ENCODE measurements at regions not wholly inside any gene's neighbourhood (a gene's known extent, or its start where the extent isn't known, plus 50 kb on each side); places are given as distances from the start of the nearest gene placed in this dataset.

DNA sequence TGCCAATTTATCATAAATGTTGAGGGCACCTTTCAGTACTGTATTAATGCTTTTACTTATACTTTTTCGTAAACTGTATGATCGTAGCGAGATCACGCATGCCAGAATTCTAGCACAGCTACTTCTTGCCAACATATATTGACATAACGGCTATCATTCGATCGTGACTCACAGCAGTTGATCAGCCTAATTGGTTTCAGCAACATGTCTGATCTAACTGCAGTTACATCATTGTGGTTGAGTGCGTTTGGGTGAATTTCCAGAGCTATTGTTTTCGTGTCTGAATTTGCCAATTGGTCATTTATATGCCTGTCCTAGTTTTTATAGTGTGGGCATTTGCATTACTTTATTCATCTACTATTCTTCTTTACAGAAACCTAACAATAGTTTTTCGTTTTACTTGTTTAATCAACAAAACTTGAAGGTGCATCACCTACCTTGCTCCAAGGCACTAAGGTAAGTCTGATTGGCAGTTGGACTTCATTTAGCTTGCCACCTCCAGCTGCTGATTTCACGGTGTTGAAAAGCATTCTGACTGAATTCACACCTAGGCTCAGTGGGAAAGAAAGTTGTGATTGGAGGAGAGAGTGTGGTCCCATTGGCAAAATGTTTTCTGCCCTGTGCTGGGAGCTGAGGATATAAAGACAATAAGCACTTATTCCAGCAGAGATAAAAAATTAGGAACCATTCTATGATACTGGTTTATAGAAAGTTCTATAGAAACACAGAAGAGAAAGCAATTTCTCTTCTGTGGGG, 120.9 kb upstream of the RGMA start:
- Mint-ChIP-seq H3K4me3 (no peak overlapping the region), H3K27me3 (ENCODE audit: low read depth, poor library complexity) (peaks cover 8% of the 10 kb centered on the region), H3K9me3 (peaks cover 10% of the 10 kb centered on the region), H3K27ac (no peak overlapping the region), H3K36me3 (ENCODE audit: low read depth) (peaks cover 5% of the 10 kb centered on the region), H3K4me1 (peaks cover 9% of the 10 kb centered on the region)
- TF ChIP-seq, protein P1, sequence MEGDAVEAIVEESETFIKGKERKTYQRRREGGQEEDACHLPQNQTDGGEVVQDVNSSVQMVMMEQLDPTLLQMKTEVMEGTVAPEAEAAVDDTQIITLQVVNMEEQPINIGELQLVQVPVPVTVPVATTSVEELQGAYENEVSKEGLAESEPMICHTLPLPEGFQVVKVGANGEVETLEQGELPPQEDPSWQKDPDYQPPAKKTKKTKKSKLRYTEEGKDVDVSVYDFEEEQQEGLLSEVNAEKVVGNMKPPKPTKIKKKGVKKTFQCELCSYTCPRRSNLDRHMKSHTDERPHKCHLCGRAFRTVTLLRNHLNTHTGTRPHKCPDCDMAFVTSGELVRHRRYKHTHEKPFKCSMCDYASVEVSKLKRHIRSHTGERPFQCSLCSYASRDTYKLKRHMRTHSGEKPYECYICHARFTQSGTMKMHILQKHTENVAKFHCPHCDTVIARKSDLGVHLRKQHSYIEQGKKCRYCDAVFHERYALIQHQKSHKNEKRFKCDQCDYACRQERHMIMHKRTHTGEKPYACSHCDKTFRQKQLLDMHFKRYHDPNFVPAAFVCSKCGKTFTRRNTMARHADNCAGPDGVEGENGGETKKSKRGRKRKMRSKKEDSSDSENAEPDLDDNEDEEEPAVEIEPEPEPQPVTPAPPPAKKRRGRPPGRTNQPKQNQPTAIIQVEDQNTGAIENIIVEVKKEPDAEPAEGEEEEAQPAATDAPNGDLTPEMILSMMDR (IDR thresholded peaks at IDR 0.05) = no peak
- no peak for DNase-seq

- Mint-ChIP-seq H3K27ac (no peak overlapping the region), H3K36me3 (ENCODE audit: low read depth) (peaks cover 5% of the 10 kb centered on the region), H3K4me1 (peaks cover 20% of the 10 kb centered on the region), H3K4me3 (no peak overlapping the region), H3K27me3 (ENCODE audit: low read depth, poor library complexity) (peaks cover 6% of the 10 kb centered on the region), H3K9me3 (peaks cover 13% of the 10 kb centered on the region)
- DNase-seq = no peak
- TF ChIP-seq, protein P1 (IDR thresholded peaks at IDR 0.05) = no peak
Measured at GRCh38 chr15:93206893-93207292, 117.9 kb upstream of the RGMA start.

- peaks cover 6% of the 10 kb centered on the region for H3K27me3 Mint-ChIP-seq (ENCODE audit: low read depth, poor library complexity)
- no peak overlapping the region for H3K4me3 Mint-ChIP-seq
- peaks cover 13% of the 10 kb centered on the region for H3K9me3 Mint-ChIP-seq
- no peak overlapping the region for H3K27ac Mint-ChIP-seq
- H3K36me3 Mint-ChIP-seq (ENCODE audit: low read depth) = peaks cover 5% of the 10 kb centered on the region
- DNase-seq = no peak
- H3K4me1 Mint-ChIP-seq = peaks cover 20% of the 10 kb centered on the region
- TF ChIP-seq, protein P1 (IDR thresholded peaks at IDR 0.05) = no peak
Measured at GRCh38 chr15:93205413-93205812, 116.4 kb upstream of the RGMA start.

GRCh38 chr15:93203036-93203435, 114.0 kb upstream of the RGMA start:
- Mint-ChIP-seq H3K27ac (peak overlapping the region; percentile 47), H3K4me1 (peaks cover 20% of the 10 kb centered on the region), H3K9me3 (peaks cover 21% of the 10 kb centered on the region), H3K4me3 (no peak overlapping the region), H3K36me3 (ENCODE audit: low read depth) (peaks cover 12% of the 10 kb centered on the region), H3K27me3 (ENCODE audit: low read depth, poor library complexity) (peaks cover 15% of the 10 kb centered on the region)
- TF ChIP-seq, protein P1 (IDR thresholded peaks at IDR 0.05) = no peak
- no peak for DNase-seq

- H3K4me3 Mint-ChIP-seq = no peak overlapping the region
- DNase-seq = no peak
- peaks cover 18% of the 10 kb centered on the region for H3K36me3 Mint-ChIP-seq (ENCODE audit: low read depth)
- H3K27ac Mint-ChIP-seq = no peak overlapping the region
- TF ChIP-seq, protein P1 (IDR thresholded peaks at IDR 0.05) = no peak
- peaks cover 28% of the 10 kb centered on the region for H3K9me3 Mint-ChIP-seq
- H3K4me1 Mint-ChIP-seq = peaks cover 20% of the 10 kb centered on the region
- H3K27me3 Mint-ChIP-seq (ENCODE audit: low read depth, poor library complexity) = peaks cover 15% of the 10 kb centered on the region
Measured at GRCh38 chr15:93202405-93202804, 113.4 kb upstream of the RGMA start.

DNA sequence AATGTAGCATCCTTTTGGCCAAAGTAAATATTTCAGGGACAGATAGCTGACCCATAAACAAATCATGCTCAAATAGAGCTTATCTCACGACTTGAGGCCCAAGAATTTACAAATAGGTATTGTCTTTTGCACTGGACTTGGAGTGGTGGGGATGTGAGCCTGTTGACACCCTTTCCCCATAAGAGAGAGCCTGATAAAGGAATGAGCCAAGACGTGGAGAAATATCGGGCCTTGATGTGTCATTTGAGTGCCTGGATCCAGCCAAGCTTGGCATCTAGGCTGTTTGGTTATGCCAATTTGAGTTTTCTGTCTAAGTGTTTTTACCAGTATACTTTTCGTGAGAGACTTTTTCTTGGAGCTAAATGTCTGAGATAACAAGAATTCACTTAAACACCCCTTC, 112.9 kb upstream of the RGMA start:
- Mint-ChIP-seq H3K4me1 (peaks cover 20% of the 10 kb centered on the region), H3K4me3 (no peak overlapping the region), H3K36me3 (ENCODE audit: low read depth) (peaks cover 20% of the 10 kb centered on the region), H3K27me3 (ENCODE audit: low read depth, poor library complexity) (peaks cover 15% of the 10 kb centered on the region), H3K27ac (peak overlapping the region; percentile 55), H3K9me3 (peaks cover 30% of the 10 kb centered on the region)
- no peak for DNase-seq
- TF ChIP-seq, protein P1 (IDR thresholded peaks at IDR 0.05) = no peak

Data from nephron progenitor cell (in vitro differentiated cells).